ENCODE measurements at regions not wholly inside any gene's neighbourhood (a gene's known extent, or its start where the extent isn't known, plus 50 kb on each side); places are given as distances from the start of the nearest gene placed in this dataset.

DNA sequence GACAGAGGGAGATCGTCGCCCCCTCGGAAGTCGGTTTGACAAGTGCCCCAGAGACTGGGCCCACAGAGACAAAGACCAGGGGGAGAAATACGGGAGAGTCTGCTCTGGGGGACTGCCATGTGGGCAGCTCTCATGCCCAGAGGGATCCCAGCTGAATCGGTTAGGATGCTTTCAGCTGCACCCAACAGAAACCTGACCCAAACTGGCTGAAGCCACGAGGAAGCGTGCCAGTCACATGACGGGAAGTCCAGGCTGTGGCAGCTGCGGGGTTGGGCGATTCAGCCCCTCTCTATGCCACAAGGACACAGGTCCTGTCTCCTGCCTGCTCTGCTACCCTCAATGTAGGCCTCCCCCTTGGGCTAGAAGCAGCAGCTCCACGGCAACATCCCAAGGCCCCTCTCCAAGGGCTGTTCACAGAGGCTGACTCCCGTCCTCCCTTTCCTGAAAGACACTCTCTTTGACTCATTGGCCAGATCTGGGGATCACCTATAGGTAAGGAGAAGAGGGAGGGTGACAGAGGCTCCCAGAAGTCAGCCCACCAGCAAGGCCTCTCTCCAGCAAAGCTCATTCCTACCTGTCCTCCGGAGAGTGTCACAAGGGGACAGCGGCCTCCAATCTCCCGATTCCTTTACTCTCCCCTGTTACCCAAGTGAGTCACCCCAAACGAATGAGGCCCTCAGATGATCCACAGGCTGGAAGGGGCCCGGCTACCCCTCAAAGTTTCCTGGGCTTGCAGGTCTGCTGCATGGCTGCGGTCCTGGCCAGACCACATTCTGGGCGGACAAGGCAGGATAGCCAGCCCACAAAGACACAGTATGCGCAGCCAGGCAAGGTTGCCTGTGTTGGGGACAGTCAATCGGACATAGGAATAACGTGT is 75.8 kb downstream of the RBFOX3 start:
- ATAC-seq: no peak
- H3K27me3 ChIP-seq (ENCODE audit: control insufficient read depth, insufficient read depth, low read length): peaks cover 9% of the 10 kb centered on the region
- in situ Hi-C loops (cut with HindIII; ENCODE audit: low pct_unique_long_range_greater_than_20kb, low sequenced_read_pairs): no loop called here

DNA sequence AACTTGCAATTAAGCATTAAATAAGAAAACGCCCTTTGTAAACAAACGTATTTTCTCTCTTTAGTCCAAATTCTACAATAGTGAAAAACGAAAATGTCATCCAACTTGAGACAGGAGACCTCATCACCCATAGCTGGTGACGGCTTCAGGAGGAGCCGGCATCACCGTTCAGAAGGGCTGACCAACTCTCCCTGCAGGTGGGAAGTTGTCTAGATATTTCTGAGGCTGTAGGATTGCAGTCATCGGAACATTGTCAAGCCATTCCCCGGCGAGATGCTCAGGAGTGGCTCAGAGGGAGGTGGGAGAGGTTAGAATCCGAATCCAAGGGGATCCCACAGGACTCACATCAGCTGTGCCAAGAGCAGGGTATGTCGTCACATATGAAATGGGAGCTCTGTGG is 76.7 kb downstream of the RBFOX3 start:
- no peak for TF ChIP-seq POLR2AphosphoS5 (IDR thresholded peaks at IDR 0.05; ENCODE audit: low read depth, low read length)
- no peak for TF ChIP-seq REST (IDR thresholded peaks at IDR 0.05; ENCODE audit: insufficient read depth in 1 of 2, low read depth in 2 of 2, low read length in 1 of 2)
- TF ChIP-seq CTCF (IDR thresholded peaks at IDR 0.05): no peak
- no peak for TF ChIP-seq TCF7L2 (IDR thresholded peaks at IDR 0.05; ENCODE audit: low read depth, low read length)
- TF ChIP-seq SIN3A (IDR thresholded peaks at IDR 0.05; ENCODE audit: borderline replicate concordance, insufficient read depth, low read depth, low read length): no peak
- Histone ChIP-seq H3K27me3 (ENCODE audit: control insufficient read depth, insufficient read depth, low read length) (peaks cover 9% of the 10 kb centered on the region), H3K4me1 (ENCODE audit: control insufficient read depth, insufficient read depth, low read length) (no peaks in the 10 kb centered on the region), H3K4me3 (ENCODE audit: low read depth in 2 of 2, low read length in 2 of 2) (no peak overlapping the region), H3K9me3 (ENCODE audit: control insufficient read depth, insufficient read depth, low read depth, low read length) (no peaks in the 10 kb centered on the region), H3K27ac (ENCODE audit: low read length) (no peak overlapping the region), H3K36me3 (ENCODE audit: control insufficient read depth, insufficient read depth, low read length) (no peaks in the 10 kb centered on the region)
- ATAC-seq (no peak), DNase-seq (ENCODE audit: low read depth, low spot score) (no peak)
- CTCF ChIA-PET: no interaction called here
- no TSS peak for BruUV-seq (replicated peaks)
- intact Hi-C loops (cut with micrococcal nuclease; ENCODE audit: unreplicated experiment): no loop called here
- in situ Hi-C loops (cut with HindIII; ENCODE audit: low pct_unique_long_range_greater_than_20kb, low sequenced_read_pairs): no loop called here
- POLR2A ChIA-PET: no interaction called here

More for the DNA sequence above, 75.8 kb downstream of the RBFOX3 start:
- H3K4me3 ChIP-seq (ENCODE audit: low read depth in 2 of 2, low read length in 2 of 2): no peak overlapping the region
- no peaks in the 10 kb centered on the region for H3K9me3 ChIP-seq (ENCODE audit: control insufficient read depth, insufficient read depth, low read depth, low read length)
- CTCF ChIA-PET: interaction anchor here (0.6 kb wide), 1 partner anchor 113 kb away, joined by 5 read pairs; no protein-coding TSS in a partner anchor
- TF ChIP-seq SIN3A (IDR thresholded peaks at IDR 0.05; ENCODE audit: borderline replicate concordance, insufficient read depth, low read depth, low read length) (no peak), POLR2AphosphoS5 (IDR thresholded peaks at IDR 0.05; ENCODE audit: low read depth, low read length) (no peak), REST (IDR thresholded peaks at IDR 0.05; ENCODE audit: insufficient read depth in 1 of 2, low read depth in 2 of 2, low read length in 1 of 2) (no peak), TCF7L2 (IDR thresholded peaks at IDR 0.05; ENCODE audit: low read depth, low read length) (no peak), CTCF (IDR thresholded peaks at IDR 0.05) (no peak)
- no peaks in the 10 kb centered on the region for H3K4me1 ChIP-seq (ENCODE audit: control insufficient read depth, insufficient read depth, low read length)
- intact Hi-C loops (cut with micrococcal nuclease; ENCODE audit: unreplicated experiment): no loop called here
- BruUV-seq (replicated peaks): no TSS peak
- H3K36me3 ChIP-seq (ENCODE audit: control insufficient read depth, insufficient read depth, low read length): no peaks in the 10 kb centered on the region
- POLR2A ChIA-PET: no interaction called here
- DNase-seq (ENCODE audit: low read depth, low spot score): no peak
- no peak overlapping the region for H3K27ac ChIP-seq (ENCODE audit: low read length)
